GM10266 (cell line): ENCODE measurements at regions not wholly inside any gene's neighbourhood (a gene's known extent, or its start where the extent isn't known, plus 50 kb on each side); places are given as distances from the start of the nearest gene placed in this dataset.
"Not testable (repeated sequence)": the region's sequence is repeated elsewhere in the genome, so short reads cannot be mapped to it uniquely, and the experiment has no call there.

ENCODE experiments used
- DNase-seq: peaks from one replicate; pipeline ENCODE4 v3.0.0; 2012; ENCODE audit errors: extremely low spot score
- TF ChIP-seq, protein P1 (sequence below): IDR thresholded peaks from 2 replicates; pipeline ENCODE4 v1.5.1; 2012; ENCODE audit warnings: mild to moderate bottlenecking, low read depth; ENCODE audit not compliant: control insufficient read depth, insufficient read depth; ENCODE audit errors: missing control alignments

DNA sequence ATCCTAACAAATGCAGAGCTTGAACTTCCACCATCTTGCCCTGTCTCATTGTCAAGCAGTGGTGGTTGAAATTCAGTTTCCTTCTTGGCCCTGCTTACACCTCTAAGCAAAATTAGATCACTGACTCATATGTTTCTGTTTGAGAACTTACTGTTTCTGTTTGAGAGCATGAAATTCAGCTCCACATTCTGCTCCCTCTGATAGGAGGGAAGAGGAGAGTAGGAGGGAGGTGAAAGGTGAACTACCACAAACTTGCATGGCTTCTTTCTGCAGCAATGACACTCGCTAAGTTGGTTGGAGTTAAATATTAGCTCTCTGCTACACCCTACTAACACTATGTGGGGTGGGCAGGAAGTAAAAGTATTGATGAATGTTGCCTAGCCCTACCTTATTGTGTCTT is 117.8 kb upstream of the EDA2R start:
- TF ChIP-seq, protein P1, sequence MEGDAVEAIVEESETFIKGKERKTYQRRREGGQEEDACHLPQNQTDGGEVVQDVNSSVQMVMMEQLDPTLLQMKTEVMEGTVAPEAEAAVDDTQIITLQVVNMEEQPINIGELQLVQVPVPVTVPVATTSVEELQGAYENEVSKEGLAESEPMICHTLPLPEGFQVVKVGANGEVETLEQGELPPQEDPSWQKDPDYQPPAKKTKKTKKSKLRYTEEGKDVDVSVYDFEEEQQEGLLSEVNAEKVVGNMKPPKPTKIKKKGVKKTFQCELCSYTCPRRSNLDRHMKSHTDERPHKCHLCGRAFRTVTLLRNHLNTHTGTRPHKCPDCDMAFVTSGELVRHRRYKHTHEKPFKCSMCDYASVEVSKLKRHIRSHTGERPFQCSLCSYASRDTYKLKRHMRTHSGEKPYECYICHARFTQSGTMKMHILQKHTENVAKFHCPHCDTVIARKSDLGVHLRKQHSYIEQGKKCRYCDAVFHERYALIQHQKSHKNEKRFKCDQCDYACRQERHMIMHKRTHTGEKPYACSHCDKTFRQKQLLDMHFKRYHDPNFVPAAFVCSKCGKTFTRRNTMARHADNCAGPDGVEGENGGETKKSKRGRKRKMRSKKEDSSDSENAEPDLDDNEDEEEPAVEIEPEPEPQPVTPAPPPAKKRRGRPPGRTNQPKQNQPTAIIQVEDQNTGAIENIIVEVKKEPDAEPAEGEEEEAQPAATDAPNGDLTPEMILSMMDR, result no peak

DNA sequence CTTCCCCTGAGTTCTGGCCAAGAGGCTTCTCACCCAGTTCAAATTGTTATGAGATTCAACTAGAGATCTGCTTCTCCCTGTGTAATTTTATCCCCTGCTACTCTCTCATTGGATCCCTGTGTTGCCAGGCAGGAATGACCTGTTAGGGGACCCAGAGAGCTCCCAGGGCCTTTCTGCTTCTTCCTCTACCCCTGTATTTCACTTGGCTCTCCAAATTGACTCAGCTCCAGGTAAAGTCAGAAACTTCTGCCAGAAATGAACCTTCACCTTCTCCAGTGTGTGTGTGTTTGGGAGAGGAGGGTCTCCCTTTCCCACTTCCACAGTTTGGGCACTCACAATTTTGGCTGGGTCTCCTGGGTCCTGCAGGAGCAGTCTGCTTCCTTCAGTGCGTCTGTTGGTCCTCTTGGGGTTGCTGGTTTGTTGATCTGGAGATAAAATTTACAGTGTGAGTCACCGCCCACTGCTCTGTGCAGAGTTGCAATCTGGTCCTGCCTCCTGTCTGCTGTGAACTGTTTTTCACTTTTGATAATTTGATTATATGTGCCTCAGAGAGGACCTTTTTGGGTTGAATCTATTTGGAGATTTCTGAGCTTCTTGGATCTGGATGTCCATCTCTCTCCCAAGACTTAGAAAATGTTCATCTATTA is 112.4 kb upstream of the EDA2R start:
- DNase-seq, result no peak
- TF ChIP-seq, protein P1, result no peak

More for the DNA sequence above, 117.8 kb upstream of the EDA2R start:
- no peak for DNase-seq

DNA sequence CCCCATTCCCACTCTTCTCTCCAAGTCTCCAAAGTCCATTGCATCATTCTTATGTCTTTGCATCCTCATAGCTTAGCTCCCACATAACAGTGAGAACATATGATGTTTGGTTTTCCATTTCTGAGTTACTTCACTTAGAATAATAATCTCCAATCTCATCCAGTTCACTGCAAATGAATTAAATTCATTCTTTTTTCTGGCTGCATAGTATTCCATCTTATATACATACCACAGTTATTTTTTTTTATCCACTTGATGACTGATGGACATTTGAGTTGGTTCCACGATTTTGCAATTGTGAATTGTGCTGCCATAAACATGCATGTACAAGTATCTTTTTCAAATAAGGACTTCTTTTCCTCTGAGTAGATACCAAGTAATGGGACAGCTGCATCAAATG is 105.6 kb upstream of the EDA2R start:
- DNase-seq, result not testable (repeated sequence)

DNA sequence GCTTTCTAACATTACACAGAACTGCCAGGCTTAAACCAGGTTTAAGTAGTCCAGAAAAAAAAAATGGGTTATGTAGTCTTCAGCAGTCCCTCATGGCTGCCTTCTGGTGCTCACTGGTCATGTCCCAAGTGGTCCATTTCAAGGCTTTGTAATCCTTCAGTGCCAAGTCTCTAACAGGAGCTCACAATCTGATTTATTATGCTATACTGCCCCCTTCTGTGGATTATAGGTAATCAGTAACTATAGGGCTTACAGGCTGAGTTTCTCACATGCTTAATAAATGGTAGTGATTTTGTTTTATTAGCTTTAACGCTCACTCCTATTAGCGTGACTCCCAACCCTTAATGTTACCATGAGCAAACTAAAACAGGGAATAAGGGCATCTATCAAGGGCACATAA is 92.5 kb upstream of the EDA2R start:
- TF ChIP-seq, protein P1, result peak; percentile 36
- DNase-seq, result peak; percentile 5

DNA sequence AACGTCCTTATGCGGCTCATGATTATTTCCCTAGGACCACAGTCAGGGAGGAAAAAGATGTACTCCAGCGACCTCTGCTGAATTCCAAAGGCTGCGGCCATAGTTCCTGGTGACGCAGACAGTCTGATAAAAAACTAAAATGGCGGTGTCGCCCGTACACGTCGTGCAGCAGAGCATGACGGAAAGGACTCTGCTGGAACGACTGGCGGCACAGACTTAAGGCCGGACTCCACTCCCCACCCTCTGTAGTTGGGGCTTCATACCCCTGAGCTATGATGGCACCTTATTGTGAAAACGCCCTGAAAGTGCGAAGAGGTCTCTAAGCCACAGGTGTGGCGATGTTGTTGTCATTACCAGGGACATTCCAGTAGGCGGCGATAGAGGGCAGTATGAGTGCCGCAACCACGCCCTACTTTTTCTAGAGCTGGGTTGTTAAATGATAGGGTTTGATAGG is 90.0 kb upstream of the EDA2R start:
- TF ChIP-seq, protein P1, result peak; percentile 55
- DNase-seq, result peak; percentile 14

DNA sequence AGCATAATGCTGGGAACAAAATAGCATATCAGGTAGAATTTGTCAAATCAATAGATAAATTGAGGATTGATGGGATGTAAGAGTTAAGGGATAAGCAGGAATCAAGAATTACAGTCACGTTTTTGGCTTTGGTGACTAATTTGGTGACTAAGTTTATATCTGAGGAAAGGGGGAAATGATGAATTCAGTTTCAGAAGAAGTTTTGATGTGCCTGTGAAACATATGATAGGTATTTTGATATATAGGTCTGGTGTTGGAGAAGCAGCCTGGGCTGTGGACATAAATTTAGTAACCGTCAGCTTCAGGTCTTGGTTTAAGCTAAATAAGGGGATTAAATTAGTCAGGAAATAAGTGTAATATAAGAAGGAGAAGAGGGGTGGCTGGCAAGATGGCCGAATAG is 79.0 kb upstream of the EDA2R start:
- DNase-seq, result no peak
- TF ChIP-seq, protein P1, result no peak

DNA sequence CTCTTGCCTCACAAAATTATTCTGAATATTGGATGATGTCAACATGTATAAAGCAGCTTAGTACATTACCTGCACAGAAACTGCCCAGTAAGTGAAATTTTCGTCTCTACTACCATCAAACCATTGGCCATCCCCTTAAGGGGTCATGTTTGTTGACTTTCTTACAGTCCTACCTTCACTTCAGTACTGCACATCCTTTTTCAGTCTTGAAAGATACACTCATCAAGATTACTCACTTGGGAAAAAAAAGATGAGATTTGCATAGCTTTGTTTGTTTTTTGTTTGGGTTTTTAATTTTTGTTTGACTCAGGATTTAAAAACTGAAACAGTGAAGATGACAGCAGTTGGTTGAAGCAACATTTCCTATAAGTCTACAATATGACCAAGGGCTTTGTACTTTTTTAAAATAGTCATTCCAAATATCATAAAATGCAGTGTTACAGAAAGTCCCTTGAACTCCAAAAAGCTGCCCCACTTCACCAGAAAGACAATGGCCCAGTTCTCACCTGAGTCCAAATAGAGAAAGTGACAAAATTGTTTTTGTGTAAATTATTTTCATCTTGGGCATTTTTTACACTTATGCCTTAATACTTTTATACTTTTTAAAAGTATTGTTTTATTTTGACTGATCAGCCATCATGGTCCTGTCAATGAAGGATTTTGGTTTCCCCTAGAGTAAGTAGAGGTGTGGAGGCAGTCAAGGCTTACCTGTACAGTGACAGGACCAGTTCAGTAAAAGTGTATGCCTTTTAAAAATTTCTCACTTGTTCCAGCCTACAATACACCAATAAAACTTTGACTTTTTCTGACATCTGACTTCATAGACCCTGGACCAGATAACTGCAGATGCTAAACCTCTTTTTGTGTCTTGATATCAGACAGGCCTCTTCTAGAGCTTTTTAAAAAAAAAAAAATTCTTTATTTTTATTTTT is 59.7 kb upstream of the EDA2R start:
- TF ChIP-seq, protein P1, result no peak
- no peak for DNase-seq

DNA sequence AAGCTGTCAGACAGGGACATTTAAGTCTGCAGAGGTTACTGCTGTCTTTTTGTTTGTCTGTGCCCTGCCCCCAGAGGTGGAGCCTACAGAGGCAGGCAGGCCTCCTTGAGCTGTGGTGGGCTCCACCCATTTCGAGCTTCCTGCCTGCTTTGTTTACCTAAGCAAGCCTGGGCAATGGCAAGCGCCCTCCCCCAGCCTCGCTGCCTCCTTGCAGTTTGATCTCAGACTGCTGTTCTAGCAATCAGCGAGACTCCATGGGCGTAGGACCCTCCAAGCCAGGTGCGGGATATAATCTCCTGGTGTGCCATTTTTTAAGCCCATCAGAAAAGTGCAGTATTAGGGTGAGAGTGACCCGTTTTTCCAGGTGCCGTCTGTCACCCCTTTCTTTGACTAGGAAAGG is 53.6 kb upstream of the EDA2R start:
- not testable (repeated sequence) for DNase-seq
